ENCODE measurements at regions not wholly inside any gene's neighbourhood (a gene's known extent, or its start where the extent isn't known, plus 50 kb on each side); places are given as distances from the start of the nearest gene placed in this dataset.

DNA sequence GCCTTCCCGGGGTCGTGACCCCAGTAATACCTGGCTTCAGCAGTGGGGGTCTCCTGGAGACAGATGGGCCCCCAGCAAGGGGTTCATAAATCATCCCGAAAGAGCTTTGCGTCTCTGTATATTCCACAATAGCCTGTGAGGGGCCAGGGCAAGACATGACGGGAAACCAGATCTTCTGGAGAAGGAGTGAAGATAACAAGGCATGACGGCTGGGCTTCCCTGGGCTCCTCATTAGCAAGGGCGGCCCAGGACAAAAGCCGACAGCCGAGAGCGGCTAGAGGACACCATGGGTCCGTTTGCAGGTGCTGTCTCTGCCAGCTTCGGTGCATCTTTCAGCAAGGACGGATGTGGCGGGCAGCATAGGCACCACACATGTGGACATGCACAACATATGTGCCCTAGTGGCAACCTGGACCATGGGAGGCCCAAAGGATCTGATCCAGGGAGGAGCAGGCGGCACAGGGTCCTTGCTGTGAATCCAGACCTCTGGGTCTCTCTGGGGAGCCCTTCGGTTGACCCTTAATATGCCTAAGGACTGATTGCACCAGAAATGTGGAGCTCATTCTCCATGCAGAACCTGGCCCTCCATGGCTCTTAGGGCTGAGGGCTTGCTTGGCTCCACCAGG is 136.9 kb upstream of the FOXF1 start:
- Histone ChIP-seq H3K36me3 (no peaks in the 10 kb centered on the region), H3K4me3 (ENCODE audit: low read depth in 1 of 2, low read length in 1 of 2) (no peak overlapping the region), H3K27me3 (peaks cover 1% of the 10 kb centered on the region), H3K4me1 (ENCODE audit: control insufficient read depth in 1 of 2, insufficient read depth in 1 of 2, low read depth in 1 of 2, low read length in 1 of 2) (no peaks in the 10 kb centered on the region), H3K9me3 (no peaks in the 10 kb centered on the region), H3K27ac (no peak overlapping the region)
- TF ChIP-seq, protein P1, sequence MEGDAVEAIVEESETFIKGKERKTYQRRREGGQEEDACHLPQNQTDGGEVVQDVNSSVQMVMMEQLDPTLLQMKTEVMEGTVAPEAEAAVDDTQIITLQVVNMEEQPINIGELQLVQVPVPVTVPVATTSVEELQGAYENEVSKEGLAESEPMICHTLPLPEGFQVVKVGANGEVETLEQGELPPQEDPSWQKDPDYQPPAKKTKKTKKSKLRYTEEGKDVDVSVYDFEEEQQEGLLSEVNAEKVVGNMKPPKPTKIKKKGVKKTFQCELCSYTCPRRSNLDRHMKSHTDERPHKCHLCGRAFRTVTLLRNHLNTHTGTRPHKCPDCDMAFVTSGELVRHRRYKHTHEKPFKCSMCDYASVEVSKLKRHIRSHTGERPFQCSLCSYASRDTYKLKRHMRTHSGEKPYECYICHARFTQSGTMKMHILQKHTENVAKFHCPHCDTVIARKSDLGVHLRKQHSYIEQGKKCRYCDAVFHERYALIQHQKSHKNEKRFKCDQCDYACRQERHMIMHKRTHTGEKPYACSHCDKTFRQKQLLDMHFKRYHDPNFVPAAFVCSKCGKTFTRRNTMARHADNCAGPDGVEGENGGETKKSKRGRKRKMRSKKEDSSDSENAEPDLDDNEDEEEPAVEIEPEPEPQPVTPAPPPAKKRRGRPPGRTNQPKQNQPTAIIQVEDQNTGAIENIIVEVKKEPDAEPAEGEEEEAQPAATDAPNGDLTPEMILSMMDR (IDR thresholded peaks at IDR 0.05): no peak

DNA sequence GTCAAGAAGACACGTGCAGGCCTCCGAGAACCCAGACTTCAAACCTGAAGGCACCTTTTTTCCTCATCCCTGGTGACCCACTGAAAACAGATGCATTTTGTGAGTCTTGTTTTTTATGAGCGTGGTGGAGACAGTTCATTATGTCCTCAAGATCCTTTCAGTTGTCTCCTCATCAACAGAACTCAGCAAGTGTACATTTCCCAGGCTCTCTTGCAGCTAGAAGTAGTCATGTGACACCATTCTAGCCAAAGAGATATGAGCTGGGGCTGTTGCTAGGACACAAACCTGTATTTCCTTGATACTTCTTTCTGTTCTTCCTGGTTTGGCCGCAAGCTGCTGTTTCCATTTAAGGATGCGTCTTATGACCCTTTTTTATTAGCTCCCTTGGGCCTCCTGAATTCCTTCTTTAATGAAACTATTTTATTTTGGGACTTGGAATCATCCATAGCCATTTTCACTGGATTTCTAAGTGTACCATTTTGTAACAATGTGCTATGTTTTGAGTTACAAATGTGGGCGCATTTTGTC is 135.7 kb upstream of the FOXF1 start:
- Histone ChIP-seq H3K27ac (no peak overlapping the region), H3K9me3 (no peaks in the 10 kb centered on the region), H3K36me3 (no peaks in the 10 kb centered on the region), H3K27me3 (peaks cover 10% of the 10 kb centered on the region), H3K4me3 (ENCODE audit: low read depth in 1 of 2, low read length in 1 of 2) (no peak overlapping the region), H3K4me1 (ENCODE audit: control insufficient read depth in 1 of 2, insufficient read depth in 1 of 2, low read depth in 1 of 2, low read length in 1 of 2) (no peaks in the 10 kb centered on the region)
- TF ChIP-seq, protein P1 (IDR thresholded peaks at IDR 0.05): no peak

DNA sequence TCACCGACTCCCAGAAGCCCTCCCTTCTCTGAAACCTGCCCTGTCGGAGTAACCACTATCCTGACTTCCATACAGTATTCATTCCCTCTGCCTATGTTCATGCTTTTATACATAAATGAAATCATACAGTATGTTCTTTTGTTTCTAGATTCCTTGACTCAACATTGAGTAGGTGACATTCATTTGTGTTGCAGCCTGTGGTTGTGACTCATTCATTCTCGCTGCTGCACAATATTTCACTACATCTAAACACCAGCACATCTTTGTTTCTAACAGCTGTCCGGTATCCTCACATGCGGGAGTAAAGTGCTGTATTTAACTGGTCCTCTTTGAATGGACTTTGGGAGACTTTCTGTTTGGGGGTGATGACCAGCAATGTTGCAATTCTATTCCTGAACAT is 135.0 kb upstream of the FOXF1 start:
- no peak overlapping the region for H3K27ac ChIP-seq
- no peaks in the 10 kb centered on the region for H3K4me1 ChIP-seq (ENCODE audit: control insufficient read depth in 1 of 2, insufficient read depth in 1 of 2, low read depth in 1 of 2, low read length in 1 of 2)
- no peaks in the 10 kb centered on the region for H3K36me3 ChIP-seq
- H3K9me3 ChIP-seq: no peaks in the 10 kb centered on the region
- TF ChIP-seq, protein P1 (IDR thresholded peaks at IDR 0.05): no peak
- H3K27me3 ChIP-seq: peaks cover 10% of the 10 kb centered on the region
- no peak overlapping the region for H3K4me3 ChIP-seq (ENCODE audit: low read depth in 1 of 2, low read length in 1 of 2)

DNA sequence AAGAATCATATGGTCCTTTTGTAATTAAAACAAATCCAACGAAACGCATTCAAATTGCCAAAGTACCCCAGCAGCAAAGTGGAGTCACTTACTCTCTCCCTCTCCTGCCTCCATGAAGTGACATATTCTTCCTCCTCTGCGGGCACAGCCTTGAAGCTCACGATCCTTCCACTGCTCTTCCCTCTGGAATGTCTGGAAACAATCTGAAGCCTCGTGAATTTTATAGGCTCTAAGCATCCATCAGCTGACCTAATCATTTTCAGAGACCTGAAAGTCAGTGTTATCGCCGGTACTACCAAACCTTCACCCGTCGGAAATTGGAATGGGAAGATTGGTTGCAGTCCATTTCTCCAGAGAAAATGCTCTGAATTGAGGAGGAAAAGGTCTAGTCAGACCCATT is 134.5 kb upstream of the FOXF1 start:
- Histone ChIP-seq H3K4me1 (ENCODE audit: control insufficient read depth in 1 of 2, insufficient read depth in 1 of 2, low read depth in 1 of 2, low read length in 1 of 2) (no peaks in the 10 kb centered on the region), H3K27ac (no peak overlapping the region), H3K36me3 (no peaks in the 10 kb centered on the region), H3K9me3 (no peaks in the 10 kb centered on the region), H3K4me3 (ENCODE audit: low read depth in 1 of 2, low read length in 1 of 2) (no peak overlapping the region), H3K27me3 (peaks cover 10% of the 10 kb centered on the region)
- TF ChIP-seq, protein P1 (IDR thresholded peaks at IDR 0.05): no peak

DNA sequence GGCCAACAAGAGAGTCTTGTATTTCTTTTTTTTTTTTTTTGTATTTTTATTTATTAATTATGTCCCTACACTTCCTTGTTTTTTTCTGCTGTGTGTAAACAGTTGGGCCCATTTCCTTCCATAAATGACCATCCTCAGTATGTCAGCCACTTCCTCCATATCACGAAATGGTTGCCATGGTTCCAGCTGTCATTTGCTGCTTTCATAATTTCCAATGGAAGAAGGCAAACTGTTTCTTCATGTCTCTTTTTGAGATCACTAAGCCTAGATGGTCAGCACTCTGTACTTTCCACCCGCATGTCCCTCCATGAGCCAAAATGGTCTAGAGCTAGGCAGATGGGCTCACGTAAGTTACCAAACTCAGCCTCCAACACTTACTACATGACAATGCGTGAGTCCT is 133.5 kb upstream of the FOXF1 start:
- H3K4me1 ChIP-seq (ENCODE audit: control insufficient read depth in 1 of 2, insufficient read depth in 1 of 2, low read depth in 1 of 2, low read length in 1 of 2): no peaks in the 10 kb centered on the region
- H3K9me3 ChIP-seq: no peaks in the 10 kb centered on the region
- peaks cover 10% of the 10 kb centered on the region for H3K27me3 ChIP-seq
- no peak overlapping the region for H3K4me3 ChIP-seq (ENCODE audit: low read depth in 1 of 2, low read length in 1 of 2)
- TF ChIP-seq, protein P1 (IDR thresholded peaks at IDR 0.05): no peak
- no peaks in the 10 kb centered on the region for H3K36me3 ChIP-seq
- H3K27ac ChIP-seq: no peak overlapping the region

Measured in neutrophil (primary cell).